Endodermal cell (in vitro differentiated cells): ENCODE measurements at regions not wholly inside any gene's neighbourhood (a gene's known extent, or its start where the extent isn't known, plus 50 kb on each side); places are given as distances from the start of the nearest gene placed in this dataset.

Experiments used
- DNase-seq: peaks from one replicate; pipeline ENCODE4 v3.0.0-alpha.2; 2017
- H3K27ac ChIP-seq: 2 replicates; pipeline ENCODE4 v1.5.1; 2013; ENCODE audit warnings: mild to moderate bottlenecking, low read depth, low read length, moderate library complexity
- H3K27me3 ChIP-seq: 2 replicates; pipeline ENCODE4 v1.6.1; 2013; ENCODE audit warnings: mild to moderate bottlenecking, low read length, moderate library complexity; ENCODE audit not compliant: insufficient read depth, control insufficient read depth, poor library complexity, severe bottlenecking
- H3K36me3 ChIP-seq: 2 replicates; pipeline ENCODE4 v1.7.0; 2013; ENCODE audit warnings: mild to moderate bottlenecking, low read length, moderate library complexity; ENCODE audit not compliant: control insufficient read depth, insufficient read depth
- H3K4me1 ChIP-seq: one replicate; pipeline ENCODE4 v1.7.0; 2013; ENCODE audit warnings: low read length; ENCODE audit not compliant: control insufficient read depth, insufficient read depth
- H3K4me3 ChIP-seq: 2 replicates; pipeline ENCODE4 v1.5.1; 2013; ENCODE audit warnings: mild to moderate bottlenecking, low read length, moderate library complexity
- H3K9ac ChIP-seq: 2 replicates; pipeline ENCODE4 v1.6.1; 2013; ENCODE audit warnings: mild to moderate bottlenecking, low read length, moderate library complexity; ENCODE audit not compliant: poor library complexity, severe bottlenecking; ENCODE audit errors: extremely low read depth
- H3K9me3 ChIP-seq: 2 replicates; pipeline ENCODE4 v1.6.1; 2013; ENCODE audit warnings: mild to moderate bottlenecking, low read length, moderate library complexity; ENCODE audit not compliant: control insufficient read depth
- H3K27ac Mint-ChIP-seq: 2 replicates; pipeline ENCODE4 v1.8.0; 2020; ENCODE audit warnings: mixed read lengths
- H3K27me3 Mint-ChIP-seq: 2 replicates; pipeline ENCODE4 v1.8.0; 2021; ENCODE audit warnings: mild to moderate bottlenecking, mixed read lengths; ENCODE audit not compliant: insufficient read depth
- H3K36me3 Mint-ChIP-seq: 2 replicates; pipeline ENCODE4 v1.8.0; 2020; ENCODE audit warnings: low read depth, mixed read lengths
- H3K4me1 Mint-ChIP-seq: 2 replicates; pipeline ENCODE4 v1.8.0; 2020; ENCODE audit warnings: mixed read lengths
- H3K4me3 Mint-ChIP-seq: 2 replicates; pipeline ENCODE4 v1.8.0; 2020; ENCODE audit warnings: mild to moderate bottlenecking, moderate library complexity, mixed read lengths
- H3K9me3 Mint-ChIP-seq: 2 replicates; pipeline ENCODE4 v1.8.0; 2020; ENCODE audit warnings: mild to moderate bottlenecking, mixed read lengths
- WGBS, 2 experiments: methylation state at CpG; one replicate each; pipeline versions ENCODE4 v1.1.5 to v1.1.7; 2013; ENCODE audit warnings: missing lambda C conversion rate in 2 of 2, mixed read lengths in 1 of 2; ENCODE audit not compliant: insufficient coverage in 1 of 2, insufficient read length in 1 of 2; 5-methylcytosine and 5-hydroxymethylcytosine counted together
- TF ChIP-seq, protein P1 (sequence below): fragments of 200-600 bp; sonication (generic); conservative IDR thresholded peaks from 2 replicates; pipeline ENCODE4 v1.5.0; 2021; ENCODE audit warnings: antibody characterized with exemption, mild to moderate bottlenecking

DNA sequence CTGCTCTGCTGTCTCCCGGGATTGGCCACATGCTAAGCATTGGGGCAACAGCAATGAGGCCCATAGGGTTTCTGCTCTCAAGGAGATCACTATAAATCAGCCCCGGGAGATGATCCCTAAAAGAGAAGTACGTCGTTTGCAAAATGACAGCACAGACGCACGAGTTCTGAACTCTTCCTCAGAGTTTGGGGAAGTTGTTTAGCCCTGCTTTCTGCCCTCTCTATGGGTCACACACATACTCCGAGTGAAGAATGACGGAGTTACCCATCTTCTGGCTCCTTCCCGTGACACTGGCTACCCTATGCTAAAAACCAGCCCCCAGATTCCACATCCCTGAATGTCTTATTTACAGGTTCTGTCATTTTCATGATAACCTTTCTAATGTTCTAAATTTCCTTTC is 258.0 kb upstream of the PLEKHG7 start:
- Histone ChIP-seq H3K36me3 (no peaks in the 10 kb centered on the region), H3K27ac (no peak overlapping the region), H3K9ac (no peak overlapping the region), H3K27me3 (no peaks in the 10 kb centered on the region), H3K4me3 (no peak overlapping the region), H3K4me1 (no peaks in the 10 kb centered on the region), H3K9me3 (no peaks in the 10 kb centered on the region)
- WGBS, 2 experiments = 94 to 98% methylated on average over 7 to 9 of the region's 9 CpGs
- H3K27me3 Mint-ChIP-seq = peaks cover 2% of the 10 kb centered on the region
- no peaks in the 10 kb centered on the region for H3K4me1 Mint-ChIP-seq
- H3K9me3 Mint-ChIP-seq = no peaks in the 10 kb centered on the region
- no peak for DNase-seq
- no peaks in the 10 kb centered on the region for H3K36me3 Mint-ChIP-seq
- no peak overlapping the region for H3K27ac Mint-ChIP-seq
- TF ChIP-seq, protein P1, sequence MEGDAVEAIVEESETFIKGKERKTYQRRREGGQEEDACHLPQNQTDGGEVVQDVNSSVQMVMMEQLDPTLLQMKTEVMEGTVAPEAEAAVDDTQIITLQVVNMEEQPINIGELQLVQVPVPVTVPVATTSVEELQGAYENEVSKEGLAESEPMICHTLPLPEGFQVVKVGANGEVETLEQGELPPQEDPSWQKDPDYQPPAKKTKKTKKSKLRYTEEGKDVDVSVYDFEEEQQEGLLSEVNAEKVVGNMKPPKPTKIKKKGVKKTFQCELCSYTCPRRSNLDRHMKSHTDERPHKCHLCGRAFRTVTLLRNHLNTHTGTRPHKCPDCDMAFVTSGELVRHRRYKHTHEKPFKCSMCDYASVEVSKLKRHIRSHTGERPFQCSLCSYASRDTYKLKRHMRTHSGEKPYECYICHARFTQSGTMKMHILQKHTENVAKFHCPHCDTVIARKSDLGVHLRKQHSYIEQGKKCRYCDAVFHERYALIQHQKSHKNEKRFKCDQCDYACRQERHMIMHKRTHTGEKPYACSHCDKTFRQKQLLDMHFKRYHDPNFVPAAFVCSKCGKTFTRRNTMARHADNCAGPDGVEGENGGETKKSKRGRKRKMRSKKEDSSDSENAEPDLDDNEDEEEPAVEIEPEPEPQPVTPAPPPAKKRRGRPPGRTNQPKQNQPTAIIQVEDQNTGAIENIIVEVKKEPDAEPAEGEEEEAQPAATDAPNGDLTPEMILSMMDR = no peak
- H3K4me3 Mint-ChIP-seq = no peak overlapping the region

DNA sequence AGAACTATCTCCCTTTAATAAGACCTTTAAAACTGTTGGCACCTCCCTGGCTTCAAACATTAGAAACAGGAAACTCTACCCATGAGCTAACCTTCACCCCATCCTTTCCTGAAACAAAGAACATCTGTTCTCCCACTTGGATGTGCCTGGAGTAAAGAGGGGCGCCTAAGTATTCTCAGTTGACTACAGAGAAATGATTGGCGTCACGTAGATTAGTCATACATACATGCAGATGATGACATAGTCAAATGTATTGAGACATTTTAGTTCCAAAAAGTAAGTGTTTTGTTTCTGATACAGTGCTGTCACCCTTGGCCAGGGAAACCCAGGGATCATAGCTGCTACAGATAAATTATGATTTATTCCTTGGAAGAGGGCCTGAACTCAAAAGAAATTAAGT is 260.0 kb upstream of the PLEKHG7 start:
- H3K4me1 Mint-ChIP-seq = no peaks in the 10 kb centered on the region
- no peaks in the 10 kb centered on the region for H3K4me1 ChIP-seq
- H3K9ac ChIP-seq = no peak overlapping the region
- 99 to 100% methylated on average over 2 to 3 of the region's 3 CpGs for WGBS, 2 experiments
- H3K27me3 ChIP-seq = no peaks in the 10 kb centered on the region
- H3K4me3 ChIP-seq = no peak overlapping the region
- no peaks in the 10 kb centered on the region for H3K9me3 Mint-ChIP-seq
- H3K4me3 Mint-ChIP-seq = no peak overlapping the region
- no peaks in the 10 kb centered on the region for H3K36me3 ChIP-seq
- no peaks in the 10 kb centered on the region for H3K27me3 Mint-ChIP-seq
- no peaks in the 10 kb centered on the region for H3K9me3 ChIP-seq
- TF ChIP-seq, protein P1 = no peak
- H3K27ac Mint-ChIP-seq = no peak overlapping the region
- no peak overlapping the region for H3K27ac ChIP-seq
- H3K36me3 Mint-ChIP-seq = no peaks in the 10 kb centered on the region
- DNase-seq = no peak

DNA sequence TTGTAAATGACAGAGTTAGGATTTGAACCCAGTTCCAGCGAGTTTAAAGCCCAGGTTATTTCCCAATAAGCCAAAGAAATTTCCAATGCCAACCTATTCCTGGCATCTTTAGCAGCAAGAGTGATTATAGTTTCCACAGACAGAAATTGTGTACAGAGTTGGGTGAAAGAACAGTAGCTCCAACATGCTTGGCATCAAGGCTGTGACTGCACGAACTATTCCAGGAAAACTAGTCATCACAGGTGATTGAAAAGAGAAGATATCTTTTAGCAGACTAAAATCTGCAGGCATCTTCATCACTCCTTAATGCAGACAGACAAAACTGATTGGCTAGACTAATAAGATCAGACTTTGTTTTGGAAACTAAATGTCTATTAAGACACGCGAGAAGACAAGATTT is 262.7 kb upstream of the PLEKHG7 start:
- Histone ChIP-seq H3K9ac (no peak overlapping the region), H3K9me3 (no peaks in the 10 kb centered on the region), H3K36me3 (no peaks in the 10 kb centered on the region), H3K4me1 (peaks cover 6% of the 10 kb centered on the region), H3K27ac (no peak overlapping the region), H3K27me3 (no peaks in the 10 kb centered on the region), H3K4me3 (no peak overlapping the region)
- WGBS, 2 experiments = 89 to 100% methylated on average over 1 to 4 of the region's 4 CpGs
- DNase-seq = no peak
- no peak overlapping the region for H3K27ac Mint-ChIP-seq
- H3K9me3 Mint-ChIP-seq = no peaks in the 10 kb centered on the region
- H3K4me3 Mint-ChIP-seq = no peak overlapping the region
- no peaks in the 10 kb centered on the region for H3K4me1 Mint-ChIP-seq
- H3K27me3 Mint-ChIP-seq = no peaks in the 10 kb centered on the region
- H3K36me3 Mint-ChIP-seq = no peaks in the 10 kb centered on the region
- TF ChIP-seq, protein P1 = no peak
